ENCODE measurements at regions not wholly inside any gene's neighbourhood (a gene's known extent, or its start where the extent isn't known, plus 50 kb on each side); places are given as distances from the start of the nearest gene placed in this dataset.

- DNase-seq (ENCODE audit: low read depth, low spot score) (no peak), ATAC-seq (no peak)
- H3K9me2 ChIP-seq (ENCODE audit: insufficient read depth): no peaks in the 10 kb centered on the region
- H3K27ac ChIP-seq (ENCODE audit: low read depth, low read length): no peak overlapping the region
- H3K4me2 ChIP-seq (ENCODE audit: low read length): no peak overlapping the region
- ChIA-PET RAD21 (ENCODE audit: low non-redundant PET in 1 of 2, low total read pairs in 2 of 2, uncharacterized antibody in 2 of 2, unreplicated experiment in 2 of 2) (no interaction called here), CTCF (no interaction called here), POLR2A (no interaction called here)
- no peaks in the 10 kb centered on the region for H3K9me3 ChIP-seq (ENCODE audit: control insufficient read depth in 1 of 2, insufficient read depth in 1 of 2, low read depth in 1 of 2, low read length in 2 of 2)
- H3K9ac ChIP-seq (ENCODE audit: low read length): no peak overlapping the region
- H3K4me1 ChIP-seq (ENCODE audit: control insufficient read depth in 1 of 2, insufficient read depth in 2 of 2, low read length in 2 of 2): no peaks in the 10 kb centered on the region
- H3K4me3 ChIP-seq (replicated peaks in 1 of 2; ENCODE audit: low read depth in 1 of 2, low read length in 2 of 2): no peak overlapping the region
- TF ChIP-seq JUND (IDR thresholded peaks at IDR 0.05) (no peak), CBX3 (IDR thresholded peaks at IDR 0.05; ENCODE audit: low read depth) (no peak)
- intact Hi-C loops (cut with micrococcal nuclease): no loop called here
- peaks cover 76% of the 10 kb centered on the region for H3K27me3 ChIP-seq (ENCODE audit: insufficient read depth, low read length)
- H3K79me2 ChIP-seq (ENCODE audit: insufficient read depth, low read length): no peaks in the 10 kb centered on the region
- no TSS peak for BruUV-seq (replicated peaks)
- no peaks in the 10 kb centered on the region for H3K36me3 ChIP-seq (ENCODE audit: control insufficient read depth in 1 of 2, insufficient read depth in 2 of 2, low read length in 2 of 2)
- no peaks in the 10 kb centered on the region for H4K20me1 ChIP-seq (ENCODE audit: insufficient read depth)
- H2AFZ ChIP-seq (ENCODE audit: low read depth, low read length, poor library complexity, severe bottlenecking): no peak overlapping the region
These were observed 64.7 kb upstream of the PALM2AKAP2 start for GRCh38 chr9:109715344-109715743.

- Histone ChIP-seq H3K27ac (ENCODE audit: low read depth, low read length) (no peak overlapping the region), H3K9ac (ENCODE audit: low read length) (no peak overlapping the region), H3K9me3 (ENCODE audit: control insufficient read depth in 1 of 2, insufficient read depth in 1 of 2, low read depth in 1 of 2, low read length in 2 of 2) (no peaks in the 10 kb centered on the region), H4K20me1 (ENCODE audit: insufficient read depth) (no peaks in the 10 kb centered on the region), H3K4me2 (ENCODE audit: low read length) (no peak overlapping the region), H3K27me3 (ENCODE audit: insufficient read depth, low read length) (peaks cover 71% of the 10 kb centered on the region), H3K36me3 (ENCODE audit: control insufficient read depth in 1 of 2, insufficient read depth in 2 of 2, low read length in 2 of 2) (no peaks in the 10 kb centered on the region), H2AFZ (ENCODE audit: low read depth, low read length, poor library complexity, severe bottlenecking) (no peak overlapping the region), H3K4me1 (ENCODE audit: control insufficient read depth in 1 of 2, insufficient read depth in 2 of 2, low read length in 2 of 2) (no peaks in the 10 kb centered on the region), H3K4me3 (replicated peaks in 1 of 2; ENCODE audit: low read depth in 1 of 2, low read length in 2 of 2) (no peak overlapping the region), H3K9me2 (ENCODE audit: insufficient read depth) (no peaks in the 10 kb centered on the region), H3K79me2 (ENCODE audit: insufficient read depth, low read length) (no peaks in the 10 kb centered on the region)
- ChIA-PET CTCF (no interaction called here), POLR2A (no interaction called here), RAD21 (ENCODE audit: low non-redundant PET in 1 of 2, low total read pairs in 2 of 2, uncharacterized antibody in 2 of 2, unreplicated experiment in 2 of 2) (no interaction called here)
- DNase-seq (ENCODE audit: low read depth, low spot score) (no peak), ATAC-seq (no peak)
- intact Hi-C loops (cut with micrococcal nuclease): no loop called here
- BruUV-seq (replicated peaks): no TSS peak
- TF ChIP-seq JUND (IDR thresholded peaks at IDR 0.05) (no peak), RAD21 (IDR thresholded peaks at IDR 0.05; ENCODE audit: low read depth) (no peak), SIN3A (IDR thresholded peaks at IDR 0.05; ENCODE audit: low read depth) (no peak), TCF7L2 (IDR thresholded peaks at IDR 0.05; ENCODE audit: borderline replicate concordance, extremely low read depth, insufficient read depth, insufficient read length) (no peak), ZFX (IDR thresholded peaks at IDR 0.05) (no peak), SP1 (IDR thresholded peaks at IDR 0.05; ENCODE audit: low read depth) (no peak), EGR1 (IDR thresholded peaks at IDR 0.05; ENCODE audit: low read depth) (no peak), REST (IDR thresholded peaks at IDR 0.05; ENCODE audit: low read depth) (no peak), FOSL1 (IDR thresholded peaks at IDR 0.05; ENCODE audit: low read depth) (no peak), ZNF274 (IDR thresholded peaks at IDR 0.05; ENCODE audit: low read depth, low read length) (no peak), ATF3 (IDR thresholded peaks at IDR 0.05) (no peak)
These were observed 63.4 kb upstream of the PALM2AKAP2 start for GRCh38 chr9:109716631-109717030.

Data from HCT116 (cell line).